ENCODE measurements at regions not wholly inside any gene's neighbourhood (a gene's known extent, or its start where the extent isn't known, plus 50 kb on each side); places are given as distances from the start of the nearest gene placed in this dataset.

DNA sequence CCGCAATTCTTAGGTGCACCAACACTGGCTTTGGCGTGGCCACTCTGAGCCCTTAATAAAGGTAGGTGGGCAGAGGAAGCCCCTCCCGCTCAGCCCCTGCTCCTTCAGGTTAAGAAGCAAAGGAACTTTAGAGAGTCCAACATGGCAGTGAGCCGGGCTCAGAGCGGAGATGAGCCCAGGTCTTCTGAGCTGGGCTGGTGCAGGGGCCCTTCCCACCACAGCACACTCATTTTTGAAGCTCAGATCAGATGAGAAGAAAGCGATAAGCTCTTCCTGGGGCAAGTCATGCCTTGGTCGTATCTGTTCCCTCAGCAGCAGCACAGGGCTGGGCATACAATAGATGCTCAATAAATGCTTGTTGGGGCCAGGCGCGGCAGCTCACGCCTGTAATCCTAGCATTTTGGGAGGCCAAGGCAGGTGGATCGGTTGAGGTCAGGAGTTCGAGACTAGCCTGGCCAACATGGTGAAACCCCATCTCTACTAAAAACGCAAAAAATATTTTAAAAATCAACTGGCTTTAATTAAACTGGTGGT is 51.1 kb upstream of the TARDBP start:
- TF ChIP-seq, protein P1, sequence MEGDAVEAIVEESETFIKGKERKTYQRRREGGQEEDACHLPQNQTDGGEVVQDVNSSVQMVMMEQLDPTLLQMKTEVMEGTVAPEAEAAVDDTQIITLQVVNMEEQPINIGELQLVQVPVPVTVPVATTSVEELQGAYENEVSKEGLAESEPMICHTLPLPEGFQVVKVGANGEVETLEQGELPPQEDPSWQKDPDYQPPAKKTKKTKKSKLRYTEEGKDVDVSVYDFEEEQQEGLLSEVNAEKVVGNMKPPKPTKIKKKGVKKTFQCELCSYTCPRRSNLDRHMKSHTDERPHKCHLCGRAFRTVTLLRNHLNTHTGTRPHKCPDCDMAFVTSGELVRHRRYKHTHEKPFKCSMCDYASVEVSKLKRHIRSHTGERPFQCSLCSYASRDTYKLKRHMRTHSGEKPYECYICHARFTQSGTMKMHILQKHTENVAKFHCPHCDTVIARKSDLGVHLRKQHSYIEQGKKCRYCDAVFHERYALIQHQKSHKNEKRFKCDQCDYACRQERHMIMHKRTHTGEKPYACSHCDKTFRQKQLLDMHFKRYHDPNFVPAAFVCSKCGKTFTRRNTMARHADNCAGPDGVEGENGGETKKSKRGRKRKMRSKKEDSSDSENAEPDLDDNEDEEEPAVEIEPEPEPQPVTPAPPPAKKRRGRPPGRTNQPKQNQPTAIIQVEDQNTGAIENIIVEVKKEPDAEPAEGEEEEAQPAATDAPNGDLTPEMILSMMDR (IDR thresholded peaks at IDR 0.05), result no peak
- no peak for TF ChIP-seq POLR2A (IDR thresholded peaks at IDR 0.05; ENCODE audit: low read depth)

All from esophagus muscularis mucosa (tissue), 3 donors.